ENCODE measurements at regions not wholly inside any gene's neighbourhood (a gene's known extent, or its start where the extent isn't known, plus 50 kb on each side); places are given as distances from the start of the nearest gene placed in this dataset.

DNA sequence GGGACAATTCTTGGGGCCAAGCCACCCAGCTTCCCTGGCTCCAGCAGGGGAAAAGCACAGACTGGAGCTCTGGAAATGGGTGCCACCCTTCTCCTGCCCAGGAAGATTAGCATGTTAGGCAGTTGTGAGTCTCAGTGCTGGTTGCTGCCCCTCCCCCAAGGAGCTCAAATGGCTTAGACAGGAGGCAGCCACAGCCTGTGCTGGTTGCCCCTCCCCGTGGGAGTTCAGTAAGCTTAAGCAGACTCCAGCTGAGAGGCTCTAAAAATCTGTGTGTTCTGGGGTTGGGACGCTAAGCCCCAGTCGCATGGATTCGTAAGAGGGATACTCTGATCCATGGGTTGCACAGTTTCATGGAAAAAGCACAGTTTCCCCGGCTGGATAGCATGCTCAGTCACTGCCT is 92.7 kb upstream of the NDST3 start:
- POLR2A ChIA-PET, result no interaction called here
- CTCF ChIA-PET, result no interaction called here
- TF ChIP-seq PKNOX1 (IDR thresholded peaks at IDR 0.05) (no peak), ELF4 (IDR thresholded peaks at IDR 0.05) (no peak), FOXM1 (IDR thresholded peaks at IDR 0.05; ENCODE audit: borderline replicate concordance) (no peak), L3MBTL2 (conservative IDR thresholded peaks at IDR 0.05) (no peak), HDGF (IDR thresholded peaks at IDR 0.05; ENCODE audit: borderline replicate concordance) (no peak), ARNT (IDR thresholded peaks at IDR 0.05) (no peak), TARDBP (IDR thresholded peaks at IDR 0.05) (no peak), BHLHE40 (IDR thresholded peaks at IDR 0.05; ENCODE audit: borderline replicate concordance) (no peak), SP1 (IDR thresholded peaks at IDR 0.05) (no peak)
- DNase-seq (ENCODE audit: extremely low spot score), result no peak

DNA sequence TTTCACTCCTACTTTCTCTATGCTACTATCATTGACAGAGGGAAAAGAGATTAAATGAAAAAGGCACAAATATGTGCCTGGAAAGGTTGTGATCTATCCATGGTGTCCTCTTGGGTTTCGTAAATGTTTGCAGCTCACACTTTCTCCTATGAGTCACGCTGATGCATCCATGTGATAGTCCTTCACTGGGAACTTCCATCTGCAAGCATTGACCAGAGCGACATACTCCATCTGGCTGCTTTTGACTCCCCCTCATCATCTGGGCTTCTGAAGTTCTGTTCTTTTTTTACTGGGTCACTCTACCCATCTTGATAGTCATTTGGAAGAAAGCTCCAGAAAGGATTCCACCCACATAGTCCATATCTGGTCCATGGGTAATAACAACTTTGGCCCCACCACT is 84.7 kb upstream of the NDST3 start:
- no peak for TF ChIP-seq NFRKB (IDR thresholded peaks at IDR 0.05)
- TF ChIP-seq L3MBTL2 (conservative IDR thresholded peaks at IDR 0.05), result no peak
- TF ChIP-seq ZNF384 (IDR thresholded peaks at IDR 0.05), result no peak
- no peak for TF ChIP-seq FOXA1 (IDR thresholded peaks at IDR 0.05)
- TF ChIP-seq BHLHE40 (IDR thresholded peaks at IDR 0.05; ENCODE audit: borderline replicate concordance), result no peak
- DNase-seq (ENCODE audit: extremely low spot score), result no peak
- ChIA-PET CTCF (no interaction called here), POLR2A (no interaction called here)

DNA sequence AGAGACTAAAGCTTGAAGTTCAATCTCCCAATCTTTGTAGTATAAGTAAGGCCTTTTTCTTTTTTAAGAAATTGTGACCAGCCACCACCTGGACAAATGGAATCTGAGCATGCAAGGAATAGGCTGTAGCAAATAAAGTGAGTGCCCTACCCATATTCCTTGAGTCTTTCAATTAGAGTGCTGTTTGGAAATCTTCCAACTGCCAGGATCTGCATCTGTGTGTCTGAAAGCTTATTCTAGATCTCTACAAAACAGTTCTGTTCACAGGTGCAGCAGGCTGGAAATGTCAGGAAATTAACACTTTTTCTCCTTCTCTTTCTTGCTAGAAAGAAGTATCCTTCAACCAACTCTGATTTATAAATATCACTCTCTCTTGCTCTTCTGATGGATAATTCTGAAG is 76.7 kb upstream of the NDST3 start:
- ChIA-PET CTCF (no interaction called here), POLR2A (no interaction called here)
- no peak for TF ChIP-seq SUZ12 (IDR thresholded peaks at IDR 0.05)
- no peak for TF ChIP-seq FOXM1 (IDR thresholded peaks at IDR 0.05; ENCODE audit: borderline replicate concordance)
- no peak for DNase-seq (ENCODE audit: extremely low spot score)

DNA sequence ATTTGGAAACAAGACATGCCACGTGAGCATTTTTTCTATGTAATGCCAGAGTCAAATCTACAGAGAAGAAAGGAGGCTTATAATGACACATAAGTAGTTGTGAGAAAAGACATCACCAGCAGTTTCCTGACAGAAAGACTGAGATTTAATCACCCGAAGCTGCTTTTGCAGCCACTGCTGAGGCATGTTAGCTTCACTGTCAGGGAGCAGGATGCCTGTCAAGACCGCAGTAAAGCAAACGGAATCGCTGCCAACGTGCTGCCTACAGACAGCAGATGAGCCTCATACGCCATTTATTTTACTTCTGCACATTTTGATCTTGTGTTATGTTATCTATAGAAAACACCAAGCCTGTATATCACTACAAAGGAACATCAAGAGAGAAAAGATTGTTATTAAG is 68.7 kb upstream of the NDST3 start:
- CTCF ChIA-PET, result no interaction called here
- POLR2A ChIA-PET, result no interaction called here
- TF ChIP-seq LEF1 (IDR thresholded peaks at IDR 0.05; ENCODE audit: borderline replicate concordance) (no peak), NFRKB (IDR thresholded peaks at IDR 0.05) (no peak), FOXA1 (IDR thresholded peaks at IDR 0.05) (no peak), FOXM1 (IDR thresholded peaks at IDR 0.05; ENCODE audit: borderline replicate concordance) (no peak)
- DNase-seq (ENCODE audit: extremely low spot score), result no peak

DNA sequence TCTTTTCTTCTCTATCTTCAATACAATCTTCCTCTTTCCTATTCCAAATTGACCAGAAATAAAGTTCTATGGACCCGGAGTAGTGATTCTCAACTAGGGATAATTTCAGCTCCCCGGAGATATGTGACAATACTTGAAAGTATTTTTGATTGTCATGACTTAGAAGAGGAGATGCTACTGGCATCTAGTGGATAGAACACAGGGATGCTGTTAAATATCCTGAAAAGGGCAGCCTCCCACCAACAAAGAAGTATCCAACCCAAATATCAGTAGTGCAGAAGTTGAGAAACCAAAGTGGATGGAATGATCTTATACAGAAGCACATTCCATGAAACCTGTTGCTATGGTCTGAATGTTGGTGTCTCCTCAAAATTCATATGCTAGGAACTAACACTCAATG is 65.7 kb upstream of the NDST3 start:
- ChIA-PET POLR2A (no interaction called here), CTCF (no interaction called here)
- no peak for DNase-seq (ENCODE audit: extremely low spot score)
- TF ChIP-seq ZNF384 (IDR thresholded peaks at IDR 0.05) (no peak), LEF1 (IDR thresholded peaks at IDR 0.05; ENCODE audit: borderline replicate concordance) (no peak), FOXA1 (IDR thresholded peaks at IDR 0.05) (no peak), SUZ12 (IDR thresholded peaks at IDR 0.05) (no peak), FOXK2 (IDR thresholded peaks at IDR 0.05) (no peak)

DNA sequence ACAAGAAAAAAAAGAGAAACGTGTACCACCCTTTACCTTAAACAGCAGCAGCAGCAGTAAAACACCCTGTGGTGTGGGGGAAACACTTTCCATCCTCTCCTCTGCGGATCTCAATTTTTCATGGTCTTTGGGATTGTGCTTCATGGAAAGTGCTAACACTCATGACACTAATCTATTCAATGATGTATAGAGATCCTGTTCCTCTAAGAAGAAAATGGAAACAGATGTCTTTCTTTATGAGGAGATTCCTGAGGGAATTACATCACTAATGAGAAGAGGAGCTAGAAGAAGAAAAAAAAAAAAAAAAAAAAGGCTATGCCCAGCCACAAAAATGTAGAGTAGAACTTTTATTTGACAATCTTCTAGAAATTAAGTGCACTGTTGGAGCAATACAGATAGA is 62.9 kb upstream of the NDST3 start:
- POLR2A ChIA-PET, result no interaction called here
- no peak for DNase-seq (ENCODE audit: extremely low spot score)
- CTCF ChIA-PET, result no interaction called here
- TF ChIP-seq LEF1 (IDR thresholded peaks at IDR 0.05; ENCODE audit: borderline replicate concordance) (no peak), CTBP1 (IDR thresholded peaks at IDR 0.05; ENCODE audit: borderline replicate concordance) (no peak), FOXM1 (IDR thresholded peaks at IDR 0.05; ENCODE audit: borderline replicate concordance) (no peak), SUZ12 (IDR thresholded peaks at IDR 0.05) (no peak), ARNT (IDR thresholded peaks at IDR 0.05) (no peak), TARDBP (IDR thresholded peaks at IDR 0.05) (no peak), NFRKB (IDR thresholded peaks at IDR 0.05) (no peak), FOXA1 (IDR thresholded peaks at IDR 0.05) (no peak), FOXK2 (IDR thresholded peaks at IDR 0.05) (no peak)

- ChIA-PET POLR2A (no interaction called here), CTCF (no interaction called here)
- DNase-seq (ENCODE audit: extremely low spot score), result no peak
- TF ChIP-seq LEF1 (IDR thresholded peaks at IDR 0.05; ENCODE audit: borderline replicate concordance) (no peak), ARNT (IDR thresholded peaks at IDR 0.05) (no peak), CTBP1 (IDR thresholded peaks at IDR 0.05; ENCODE audit: borderline replicate concordance) (no peak)
Observed at GRCh38 chr4:117983541-117984365, 50.5 kb upstream of the NDST3 start.

GRCh38 chr4:117984366-117984680 is 50.0 kb upstream of the NDST3 start:
- TF ChIP-seq FOXA1 (IDR thresholded peaks at IDR 0.05) (no peak), PKNOX1 (IDR thresholded peaks at IDR 0.05) (no peak), NFRKB (IDR thresholded peaks at IDR 0.05) (no peak), SUZ12 (IDR thresholded peaks at IDR 0.05) (no peak)
- CTCF ChIA-PET, result no interaction called here
- no peak for DNase-seq (ENCODE audit: extremely low spot score)
- POLR2A ChIA-PET, result no interaction called here

All from HEK293T (cell line).